Neutrophil (primary cell): ENCODE measurements at regions not wholly inside any gene's neighbourhood (a gene's known extent, or its start where the extent isn't known, plus 50 kb on each side); places are given as distances from the start of the nearest gene placed in this dataset.
A peak's percentile ranks its signal among the peaks of the same experiment; 100 is the strongest.

ENCODE experiments used
- H3K27ac ChIP-seq: fragments of 200-600 bp; sonication (generic); 2 replicates; pipeline ENCODE4 v1.5.1; 2016; ENCODE audit warnings: mild to moderate bottlenecking, moderate library complexity
- H3K27me3 ChIP-seq: fragments of 200-600 bp; sonication (generic); 2 replicates; pipeline ENCODE4 v1.6.0; 2016; ENCODE audit warnings: mild to moderate bottlenecking
- H3K36me3 ChIP-seq: fragments of 200-600 bp; sonication (generic); 2 replicates; pipeline ENCODE4 v1.5.1; 2017
- H3K4me1 ChIP-seq, 2 experiments: fragments of 200-600 bp in 1 of 2; sonication (generic) in 1 of 2; 1 replicate in 1 of 2; 2 replicates in 1 of 2; pipeline versions ENCODE4 v1.5.1 to v1.6.1; 2013 to 2016; ENCODE audit warnings: low read depth in 1 of 2, low read length in 1 of 2, mild to moderate bottlenecking in 1 of 2, moderate library complexity in 1 of 2; ENCODE audit not compliant: control insufficient read depth in 1 of 2, insufficient read depth in 1 of 2
- H3K4me3 ChIP-seq, 2 experiments: fragments of 200-600 bp in 1 of 2; sonication (generic) in 1 of 2; 1 replicate in 1 of 2; 2 replicates in 1 of 2; pipeline ENCODE4 v1.5.1; 2013 to 2016; ENCODE audit warnings: low read depth in 1 of 2, low read length in 1 of 2, mild to moderate bottlenecking in 1 of 2, moderate library complexity in 1 of 2
- H3K9me3 ChIP-seq: fragments of 200-600 bp; sonication (generic); 2 replicates; pipeline ENCODE4 v1.5.1; 2016
- CTCF ChIP-seq: fragments of 200-600 bp; sonication (generic); IDR thresholded peaks from 2 replicates; pipeline ENCODE4 v1.5.1; 2016; ENCODE audit warnings: antibody characterized with exemption

- TF ChIP-seq CTCF = no peak
- H3K9me3 ChIP-seq = no peaks in the 10 kb centered on the region
- H3K4me1 ChIP-seq = peaks cover 0 to 4% of the 10 kb centered on the region in 2 experiments
- no peaks in the 10 kb centered on the region for H3K27me3 ChIP-seq
- no peaks in the 10 kb centered on the region for H3K36me3 ChIP-seq
- H3K4me3 ChIP-seq = no peak overlapping the region
- no peak overlapping the region for H3K27ac ChIP-seq
These were observed 69.0 kb upstream of the PRKCQ start for GRCh38 chr10:6648894-6649720.

GRCh38 chr10:6647811-6648526 lies 67.9 kb upstream of the PRKCQ start:
- TF ChIP-seq CTCF = peak; percentile 74

GRCh38 chr10:6643962-6644361 lies 63.9 kb upstream of the PRKCQ start:
- Histone ChIP-seq H3K27me3 (no peaks in the 10 kb centered on the region), H3K36me3 (no peaks in the 10 kb centered on the region), H3K4me3 (no peak overlapping the region), H3K4me1 (peaks cover 0 to 4% of the 10 kb centered on the region in 2 experiments), H3K27ac (no peak overlapping the region), H3K9me3 (no peaks in the 10 kb centered on the region)
- TF ChIP-seq CTCF = no peak

More at GRCh38 chr10:6647811-6648526, 67.9 kb upstream of the PRKCQ start:
- no peaks in the 10 kb centered on the region for H3K36me3 ChIP-seq
- no peaks in the 10 kb centered on the region for H3K27me3 ChIP-seq
- H3K27ac ChIP-seq = no peak overlapping the region
- H3K9me3 ChIP-seq = no peaks in the 10 kb centered on the region
- H3K4me3 ChIP-seq = no peak overlapping the region
- peaks cover 0 to 4% of the 10 kb centered on the region in 2 experiments for H3K4me1 ChIP-seq

GRCh38 chr10:6642876-6643275 lies 62.8 kb upstream of the PRKCQ start:
- Histone ChIP-seq H3K4me3 (no peak overlapping the region), H3K9me3 (no peaks in the 10 kb centered on the region), H3K27ac (no peak overlapping the region), H3K27me3 (no peaks in the 10 kb centered on the region), H3K4me1 (peaks cover 0 to 2% of the 10 kb centered on the region in 2 experiments), H3K36me3 (no peaks in the 10 kb centered on the region)
- no peak for TF ChIP-seq CTCF

GRCh38 chr10:6640433-6641040 lies 60.5 kb upstream of the PRKCQ start:
- Histone ChIP-seq H3K4me3 (no peak overlapping the region), H3K36me3 (no peaks in the 10 kb centered on the region), H3K4me1 (no peaks in the 10 kb centered on the region), H3K9me3 (no peaks in the 10 kb centered on the region), H3K27me3 (no peaks in the 10 kb centered on the region), H3K27ac (no peak overlapping the region)
- TF ChIP-seq CTCF = no peak
